HK-2 (cell line): ENCODE measurements at regions not wholly inside any gene's neighbourhood (a gene's known extent, or its start where the extent isn't known, plus 50 kb on each side); places are given as distances from the start of the nearest gene placed in this dataset.
"Not testable (repeated sequence)": the region's sequence is repeated elsewhere in the genome, so short reads cannot be mapped to it uniquely, and the experiment has no call there.

Experiments used
- DNase-seq: peaks from one replicate; pipeline ENCODE4 v3.0.0-alpha.2; 2018; ENCODE audit not compliant: unreplicated experiment

DNA sequence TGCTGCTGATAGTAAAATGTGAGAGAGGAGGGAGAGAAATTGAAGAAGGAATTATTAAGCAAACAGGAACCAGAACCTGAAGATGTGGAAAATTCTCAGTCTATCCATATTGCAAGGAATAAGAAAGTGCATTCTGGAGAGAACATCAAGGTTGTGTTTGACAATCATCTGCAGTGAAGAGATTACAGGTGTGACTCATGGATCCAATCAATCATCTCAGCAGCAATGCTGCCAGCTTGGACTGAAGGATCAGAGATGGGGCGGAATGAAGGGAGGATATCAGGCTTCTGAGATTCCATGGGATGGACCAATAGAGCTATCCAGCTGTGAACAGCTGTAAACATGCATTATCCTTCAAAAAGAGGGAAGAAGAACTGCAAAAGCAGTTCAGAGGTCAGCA is 247.3 kb downstream of the LPIN1 start:
- no peak for DNase-seq

DNA sequence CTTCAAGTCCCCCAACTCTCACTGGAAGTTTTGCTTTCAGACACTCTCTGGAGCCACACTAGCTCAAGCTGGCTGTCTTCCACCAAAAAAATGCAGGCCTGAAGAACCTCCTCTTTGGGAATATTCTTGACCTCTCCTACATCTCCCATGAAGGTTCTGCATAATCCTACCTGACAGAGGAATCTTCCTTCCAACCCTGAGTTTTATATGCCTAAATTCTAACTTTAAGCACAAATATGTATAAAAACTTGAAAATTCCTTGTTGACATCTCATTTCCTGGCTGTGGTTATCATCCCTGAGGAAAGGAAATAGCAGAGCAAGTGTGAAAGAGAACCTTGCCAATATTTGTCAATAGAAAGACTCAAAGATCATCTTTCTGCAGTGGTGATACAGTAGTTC is 249.0 kb downstream of the LPIN1 start:
- DNase-seq: no peak

DNA sequence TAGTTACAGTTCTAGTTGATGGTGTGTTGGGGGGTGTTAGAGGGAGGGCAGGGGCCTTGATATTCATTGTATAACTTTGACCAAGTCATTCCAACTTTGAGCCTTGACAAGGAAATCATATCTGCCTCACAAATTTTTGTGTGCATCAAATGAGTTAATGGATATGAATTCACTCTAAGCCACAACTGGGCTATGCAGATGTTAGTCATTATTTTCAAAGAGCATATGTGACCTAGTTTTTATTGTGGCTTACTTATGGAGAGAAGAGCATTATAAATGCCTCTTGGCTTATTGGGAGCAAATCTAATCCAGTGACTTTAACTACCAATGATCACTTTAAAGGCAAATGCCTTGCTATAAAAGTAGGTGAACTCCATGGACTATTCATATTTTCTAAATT is 250.2 kb downstream of the LPIN1 start:
- no peak for DNase-seq

DNA sequence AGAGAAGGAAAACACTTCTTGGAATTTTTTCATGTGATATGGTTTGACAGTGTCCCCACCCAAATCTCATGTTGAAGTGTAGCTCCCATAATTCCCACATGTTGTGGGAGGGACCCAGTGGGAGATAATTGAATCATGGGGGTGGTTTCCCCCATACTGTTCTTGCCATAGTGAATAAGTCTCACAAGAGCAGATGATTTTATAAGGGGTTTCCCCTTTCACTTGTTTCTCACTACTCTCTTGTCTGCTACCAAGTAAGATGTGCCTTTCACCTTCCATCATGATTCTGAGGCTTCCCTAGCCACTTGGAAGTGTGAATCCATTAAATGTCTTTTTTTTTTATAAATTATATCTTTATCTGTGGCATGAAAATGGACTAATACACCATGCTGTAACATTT is 250.7 kb downstream of the LPIN1 start:
- no peak for DNase-seq

DNA sequence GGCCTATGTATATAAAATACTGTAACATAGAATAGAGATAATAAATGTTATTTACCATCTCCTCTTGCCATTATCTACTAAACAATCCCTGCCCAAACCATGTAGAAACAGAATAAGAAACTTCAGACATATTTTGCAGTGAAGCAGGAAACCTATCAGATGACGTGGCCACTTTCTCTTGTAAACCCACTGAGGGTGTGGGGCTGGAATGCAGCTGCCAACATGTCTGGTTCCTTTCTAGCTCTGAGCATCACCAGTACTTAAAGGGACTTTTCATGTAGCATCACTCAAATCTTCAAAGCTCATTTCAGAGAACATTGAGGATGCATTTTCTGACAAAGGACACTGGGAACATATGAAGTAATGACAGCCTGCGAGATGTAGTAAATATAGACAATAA is 251.8 kb downstream of the LPIN1 start:
- DNase-seq: no peak

DNA sequence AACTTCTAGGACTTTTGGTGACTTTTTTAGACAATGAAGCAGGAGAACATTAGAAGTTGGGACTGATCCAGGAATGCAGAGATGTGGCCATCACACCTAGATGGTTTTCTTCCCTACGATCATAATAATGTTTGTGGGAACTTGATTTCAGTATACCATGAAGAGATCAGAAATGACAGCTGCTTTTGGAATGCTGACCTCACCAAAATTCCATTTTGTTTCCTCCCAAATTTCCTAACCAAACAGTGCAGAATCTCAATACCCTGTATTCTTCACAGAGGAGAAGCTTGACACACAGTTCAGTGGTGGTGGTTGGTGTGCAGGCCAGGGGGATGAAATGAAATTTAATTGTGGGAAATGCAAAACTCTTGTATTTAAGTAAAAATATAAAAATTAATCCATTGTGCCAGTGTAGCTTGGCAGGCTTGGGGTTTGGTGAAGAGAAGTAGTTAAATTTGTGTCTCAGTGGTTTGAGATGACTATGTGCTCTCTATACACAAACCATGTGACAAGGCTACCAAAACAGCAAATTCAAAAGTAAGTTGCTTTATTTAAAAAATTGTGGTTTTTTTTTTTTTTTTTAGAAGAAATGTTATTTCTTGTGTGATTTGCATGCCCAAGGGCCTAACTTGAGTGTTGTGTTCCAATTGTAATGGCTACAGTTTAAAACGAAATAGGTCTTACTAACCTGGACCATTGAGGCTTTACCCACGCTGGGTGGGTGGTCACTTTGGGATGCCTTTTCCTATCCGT is 252.4 kb downstream of the LPIN1 start:
- no peak for DNase-seq

GRCh38 chr2:12001621-12002020 is 255.2 kb downstream of the LPIN1 start:
- DNase-seq: no peak

DNA sequence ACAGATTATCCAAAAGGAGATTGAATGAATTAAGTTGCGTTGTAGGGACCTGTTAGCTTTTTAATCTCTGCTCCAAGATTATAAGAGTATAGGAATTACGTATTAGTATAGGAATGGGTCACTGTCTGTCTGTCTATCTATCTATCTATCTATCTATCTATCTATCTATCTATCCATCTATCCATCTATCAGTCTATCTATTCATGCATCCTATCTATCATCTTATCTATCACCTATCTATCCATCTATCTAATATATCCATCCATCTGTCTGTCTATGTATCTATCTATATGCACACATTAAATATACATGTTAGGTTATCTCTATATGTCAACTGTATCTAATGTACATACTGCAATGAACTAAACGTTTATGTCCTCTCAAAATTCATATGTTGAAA is 255.8 kb downstream of the LPIN1 start:
- DNase-seq: no peak

- DNase-seq: no peak
These were observed 258.3 kb downstream of the LPIN1 start for GRCh38 chr2:12004713-12005112.

DNA sequence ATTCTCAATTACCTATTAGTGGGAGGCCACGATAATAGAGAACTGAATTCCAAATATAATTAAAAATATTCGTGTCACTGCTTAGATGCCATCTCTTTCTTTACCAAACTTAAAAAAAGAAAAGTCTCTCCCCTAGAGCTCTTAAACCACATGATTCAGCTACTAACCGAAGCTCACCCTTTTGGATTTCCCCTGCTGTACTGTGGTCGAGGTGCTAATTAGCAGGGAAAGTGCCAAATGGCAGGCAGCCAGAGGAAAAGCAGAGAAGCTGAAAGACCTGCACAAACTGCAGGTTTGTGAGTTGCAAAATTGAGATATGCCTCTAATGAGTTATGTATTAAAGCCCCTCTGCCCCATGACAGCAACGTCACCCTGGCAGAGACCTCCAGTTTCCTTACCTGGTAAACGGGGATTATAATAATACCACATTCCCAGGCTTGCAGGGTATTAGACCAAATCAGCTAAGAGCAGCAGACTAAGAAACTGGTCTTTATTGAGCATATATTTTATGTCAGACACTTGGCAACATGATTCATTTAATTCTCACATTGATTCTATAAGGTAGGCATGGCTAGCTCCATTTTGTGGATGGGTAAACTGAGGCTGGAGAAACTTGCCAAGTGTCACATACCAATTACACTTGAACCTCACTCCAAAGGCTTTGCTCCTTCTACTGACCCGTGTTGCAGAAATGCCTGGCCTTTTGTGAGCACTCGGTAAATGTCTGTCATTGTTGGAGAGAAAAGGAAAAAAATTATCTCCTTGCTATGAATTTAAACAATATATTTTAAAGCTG is 259.7 kb downstream of the LPIN1 start:
- peak; percentile 22 for DNase-seq

DNA sequence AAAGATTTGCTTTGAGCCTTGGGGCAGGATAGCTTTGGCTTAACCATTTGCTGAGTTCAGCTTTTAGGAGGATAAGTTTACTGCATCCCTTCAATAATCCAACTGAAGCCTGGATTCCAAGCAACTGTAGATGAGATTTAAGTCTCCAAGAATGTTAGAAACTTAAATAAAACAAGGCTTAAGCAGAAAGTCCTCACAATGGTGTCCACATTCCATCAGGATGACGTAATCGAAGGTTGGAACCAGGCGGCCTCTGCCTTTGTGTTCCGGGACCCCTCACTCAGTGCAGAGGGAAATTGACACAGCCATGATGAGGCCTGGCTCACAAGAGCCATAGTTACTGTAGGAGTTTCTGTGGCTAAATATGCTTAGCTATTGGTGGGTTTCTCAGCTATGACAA is 260.4 kb downstream of the LPIN1 start:
- DNase-seq: no peak

- no peak for DNase-seq
These were observed 260.9 kb downstream of the LPIN1 start for GRCh38 chr2:12007282-12007681.

DNA sequence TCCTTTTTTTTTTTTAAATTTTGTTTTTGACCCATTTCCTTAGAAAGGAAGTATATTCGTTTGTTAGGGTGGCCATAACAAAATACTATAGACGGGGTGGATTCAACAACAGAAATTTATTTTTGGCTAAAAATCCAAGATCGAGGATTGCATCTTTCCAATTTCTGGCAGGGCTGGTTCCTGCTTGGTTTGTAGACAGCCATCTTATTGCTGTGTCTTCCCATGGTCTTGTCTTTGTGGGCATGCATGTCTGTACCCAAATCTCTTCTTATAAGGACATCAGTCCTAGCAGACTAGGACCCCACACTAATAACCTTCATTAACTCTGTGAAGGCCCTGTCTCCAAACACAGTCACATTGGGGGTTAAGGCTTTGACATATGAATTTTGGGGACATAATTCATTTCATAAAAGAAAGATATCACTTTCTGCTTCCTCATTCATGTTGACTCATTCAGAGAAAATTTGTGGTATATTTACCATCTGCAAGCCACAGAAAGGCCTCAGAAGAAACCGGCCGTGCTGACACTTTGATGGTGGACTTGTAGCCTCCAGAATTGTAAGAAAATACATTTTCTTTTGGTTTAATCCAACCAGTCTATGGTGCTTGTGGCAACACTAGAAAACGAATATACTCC is 262.1 kb downstream of the LPIN1 start:
- DNase-seq: no peak

GRCh38 chr2:12009323-12009905 is 263.0 kb downstream of the LPIN1 start:
- DNase-seq: no peak

DNA sequence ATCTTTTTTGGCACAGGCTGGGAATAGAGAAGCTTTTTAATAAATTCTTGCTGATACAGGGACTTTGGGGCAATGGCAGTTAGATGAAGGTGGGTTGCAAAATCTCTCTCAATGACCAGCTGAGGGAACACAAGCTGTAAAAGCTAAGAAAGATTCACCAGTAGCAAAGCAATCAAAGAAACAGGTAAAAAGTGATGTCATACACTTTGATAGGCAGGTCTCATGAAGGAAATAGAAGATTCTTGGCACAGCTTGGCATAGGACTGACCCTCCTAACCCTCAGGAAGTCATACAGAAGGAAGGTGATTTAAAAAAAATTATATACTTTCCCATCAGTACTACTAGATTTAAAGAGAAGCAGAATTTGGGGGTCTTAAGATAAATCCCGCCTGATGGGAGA is 263.6 kb downstream of the LPIN1 start:
- no peak for DNase-seq

DNA sequence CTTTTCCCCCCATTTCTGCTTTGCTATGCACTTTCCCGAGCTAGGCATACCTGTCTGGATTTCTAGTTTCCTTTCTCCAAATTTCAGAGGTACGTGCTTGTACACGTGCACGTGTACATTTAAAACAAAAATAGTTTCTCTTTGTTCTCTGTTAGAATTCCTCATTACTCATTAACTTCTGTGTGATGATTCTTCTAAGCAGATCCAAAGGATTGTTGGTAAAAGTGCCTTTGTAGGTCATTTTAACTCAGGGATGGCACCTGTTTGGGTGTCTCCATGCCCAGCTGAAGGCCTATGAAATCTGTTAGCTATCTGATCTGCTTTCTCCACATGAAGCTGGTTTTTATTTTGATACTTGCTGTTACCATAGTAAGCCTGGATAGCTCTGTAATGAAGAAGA is 264.3 kb downstream of the LPIN1 start:
- no peak for DNase-seq

- DNase-seq: no peak
These were observed 267.9 kb downstream of the LPIN1 start for GRCh38 chr2:12014088-12014960.

DNA sequence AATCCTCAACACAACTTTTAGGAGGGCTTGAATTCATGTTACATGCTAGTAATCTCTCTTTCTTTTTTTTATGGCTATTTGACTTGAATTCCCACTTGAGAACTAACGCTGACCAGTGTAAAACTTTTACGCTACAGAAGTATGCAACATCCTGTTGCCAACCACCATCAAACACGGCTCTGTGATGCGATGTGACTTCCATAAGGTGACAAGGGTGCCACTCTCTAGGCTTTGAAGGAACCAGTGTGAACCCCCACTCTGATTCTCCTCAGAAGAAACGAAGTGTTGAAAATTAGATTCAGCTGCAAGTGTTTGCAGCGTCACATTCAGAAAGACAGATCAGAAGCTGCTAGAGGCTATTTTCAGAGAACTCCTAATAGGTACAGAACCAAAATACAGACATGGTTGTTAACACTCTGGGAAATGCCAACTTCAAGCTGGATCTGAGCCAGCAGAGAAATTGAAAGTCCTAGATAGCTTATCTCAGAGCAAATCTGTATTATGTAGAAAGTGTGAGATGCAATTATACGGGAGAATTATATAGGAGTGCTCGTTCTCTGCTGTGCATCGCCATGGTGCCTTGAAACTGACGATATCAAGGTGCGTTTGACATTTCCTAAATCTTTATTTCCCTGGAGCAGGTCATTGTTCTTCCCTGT is 271.2 kb downstream of the LPIN1 start:
- DNase-seq: no peak

GRCh38 chr2:12018726-12019125 is 272.3 kb downstream of the LPIN1 start:
- not testable (repeated sequence) for DNase-seq

- DNase-seq: no peak
These were observed 274.5 kb downstream of the LPIN1 start for GRCh38 chr2:12020833-12021469.
